ENCODE measurements at regions not wholly inside any gene's neighbourhood (a gene's known extent, or its start where the extent isn't known, plus 50 kb on each side); places are given as distances from the start of the nearest gene placed in this dataset.
A peak's percentile ranks its signal among the peaks of the same experiment; 100 is the strongest.

- no peak for TF ChIP-seq CTCF (conservative IDR thresholded peaks at IDR 0.05 in 1 of 2, IDR thresholded peaks at IDR 0.05 in 1 of 2; ENCODE audit: low read depth in 1 of 2, low read length in 2 of 2)
- TF ChIP-seq EZH2 (IDR thresholded peaks at IDR 0.05; ENCODE audit: low read length, missing control alignments): no peak
- H3K27ac ChIP-seq (ENCODE audit: insufficient read depth, low read length): no peak overlapping the region
Measured at GRCh38 chr13:72217142-72217541, 350.1 kb upstream of the DACH1 start.

GRCh38 chr13:72208112-72208645, 341.2 kb upstream of the DACH1 start:
- Histone ChIP-seq H4K20me1 (ENCODE audit: control insufficient read depth, extremely low read depth, insufficient read depth, low read length) (no peaks in the 10 kb centered on the region), H3K27ac (ENCODE audit: insufficient read depth, low read length) (no peak overlapping the region), H3K9me3 (ENCODE audit: control insufficient read depth, insufficient read depth, low read depth, low read length) (no peaks in the 10 kb centered on the region), H3K9ac (ENCODE audit: insufficient read depth, low read length) (no peak overlapping the region), H3K79me2 (ENCODE audit: control insufficient read depth, insufficient read depth, low read length) (no peaks in the 10 kb centered on the region), H3K4me3 (replicated peaks in 1 of 4; ENCODE audit: control extremely low read depth in 1 of 4, insufficient read depth in 1 of 4, low read depth in 3 of 4, low read length in 4 of 4) (no peak overlapping the region), H2AFZ (ENCODE audit: low read length) (no peak overlapping the region), H3K4me1 (ENCODE audit: control insufficient read depth, extremely low read depth, insufficient read depth, low read length) (no peaks in the 10 kb centered on the region), H3K4me2 (ENCODE audit: extremely low read depth, insufficient read depth, low read length) (no peak overlapping the region), H3K27me3 (ENCODE audit: control insufficient read depth, insufficient read depth, low read length) (no peaks in the 10 kb centered on the region), H3K36me3 (ENCODE audit: control insufficient read depth, insufficient read depth, low read length) (no peaks in the 10 kb centered on the region)
- peak in 1 of 2 donors; percentile 4 for DNase-seq (ENCODE audit: low read depth in 2 of 2)
- TF ChIP-seq CTCF (conservative IDR thresholded peaks at IDR 0.05 in 1 of 2, IDR thresholded peaks at IDR 0.05 in 1 of 2; ENCODE audit: low read depth in 1 of 2, low read length in 2 of 2): no peak
- TF ChIP-seq EZH2 (IDR thresholded peaks at IDR 0.05; ENCODE audit: low read length, missing control alignments): no peak

More at GRCh38 chr13:72217142-72217541, 350.1 kb upstream of the DACH1 start:
- no peak for DNase-seq (ENCODE audit: low read depth in 2 of 2)
- H3K4me2 ChIP-seq (ENCODE audit: extremely low read depth, insufficient read depth, low read length): no peak overlapping the region
- H3K79me2 ChIP-seq (ENCODE audit: control insufficient read depth, insufficient read depth, low read length): no peaks in the 10 kb centered on the region
- H3K4me3 ChIP-seq (replicated peaks in 1 of 4; ENCODE audit: control extremely low read depth in 1 of 4, insufficient read depth in 1 of 4, low read depth in 3 of 4, low read length in 4 of 4): no peak overlapping the region
- no peak overlapping the region for H3K9ac ChIP-seq (ENCODE audit: insufficient read depth, low read length)
- H3K27me3 ChIP-seq (ENCODE audit: control insufficient read depth, insufficient read depth, low read length): no peaks in the 10 kb centered on the region
- no peaks in the 10 kb centered on the region for H3K9me3 ChIP-seq (ENCODE audit: control insufficient read depth, insufficient read depth, low read depth, low read length)
- H3K36me3 ChIP-seq (ENCODE audit: control insufficient read depth, insufficient read depth, low read length): no peaks in the 10 kb centered on the region
- H4K20me1 ChIP-seq (ENCODE audit: control insufficient read depth, extremely low read depth, insufficient read depth, low read length): no peaks in the 10 kb centered on the region
- H2AFZ ChIP-seq (ENCODE audit: low read length): no peak overlapping the region
- H3K4me1 ChIP-seq (ENCODE audit: control insufficient read depth, extremely low read depth, insufficient read depth, low read length): no peaks in the 10 kb centered on the region

- no peaks in the 10 kb centered on the region for H3K9me3 ChIP-seq (ENCODE audit: control insufficient read depth, insufficient read depth, low read depth, low read length)
- no peak overlapping the region for H3K4me2 ChIP-seq (ENCODE audit: extremely low read depth, insufficient read depth, low read length)
- H3K36me3 ChIP-seq (ENCODE audit: control insufficient read depth, insufficient read depth, low read length): no peaks in the 10 kb centered on the region
- H3K4me3 ChIP-seq (replicated peaks in 1 of 4; ENCODE audit: control extremely low read depth in 1 of 4, insufficient read depth in 1 of 4, low read depth in 3 of 4, low read length in 4 of 4): no peak overlapping the region
- H4K20me1 ChIP-seq (ENCODE audit: control insufficient read depth, extremely low read depth, insufficient read depth, low read length): no peaks in the 10 kb centered on the region
- H3K4me1 ChIP-seq (ENCODE audit: control insufficient read depth, extremely low read depth, insufficient read depth, low read length): no peaks in the 10 kb centered on the region
- DNase-seq (ENCODE audit: low read depth in 2 of 2): peak in 1 of 2 donors; percentile 85
- no peak overlapping the region for H3K27ac ChIP-seq (ENCODE audit: insufficient read depth, low read length)
- H3K79me2 ChIP-seq (ENCODE audit: control insufficient read depth, insufficient read depth, low read length): no peaks in the 10 kb centered on the region
- H2AFZ ChIP-seq (ENCODE audit: low read length): no peak overlapping the region
- H3K9ac ChIP-seq (ENCODE audit: insufficient read depth, low read length): no peak overlapping the region
- H3K27me3 ChIP-seq (ENCODE audit: control insufficient read depth, insufficient read depth, low read length): no peaks in the 10 kb centered on the region
- TF ChIP-seq EZH2 (IDR thresholded peaks at IDR 0.05; ENCODE audit: low read length, missing control alignments): no peak
- TF ChIP-seq CTCF (conservative IDR thresholded peaks at IDR 0.05 in 1 of 2, IDR thresholded peaks at IDR 0.05 in 1 of 2; ENCODE audit: low read depth in 1 of 2, low read length in 2 of 2): no peak
Measured at GRCh38 chr13:72205773-72206172, 338.8 kb upstream of the DACH1 start.

Measured in fibroblast of lung (primary cell).